SK-N-DZ (cell line): ENCODE measurements at regions not wholly inside any gene's neighbourhood (a gene's known extent, or its start where the extent isn't known, plus 50 kb on each side); places are given as distances from the start of the nearest gene placed in this dataset.

Source experiments
- DNase-seq: peaks from one replicate; pipeline ENCODE4 v3.0.0-alpha.2; 2015; ENCODE audit warnings: low spot score

DNA sequence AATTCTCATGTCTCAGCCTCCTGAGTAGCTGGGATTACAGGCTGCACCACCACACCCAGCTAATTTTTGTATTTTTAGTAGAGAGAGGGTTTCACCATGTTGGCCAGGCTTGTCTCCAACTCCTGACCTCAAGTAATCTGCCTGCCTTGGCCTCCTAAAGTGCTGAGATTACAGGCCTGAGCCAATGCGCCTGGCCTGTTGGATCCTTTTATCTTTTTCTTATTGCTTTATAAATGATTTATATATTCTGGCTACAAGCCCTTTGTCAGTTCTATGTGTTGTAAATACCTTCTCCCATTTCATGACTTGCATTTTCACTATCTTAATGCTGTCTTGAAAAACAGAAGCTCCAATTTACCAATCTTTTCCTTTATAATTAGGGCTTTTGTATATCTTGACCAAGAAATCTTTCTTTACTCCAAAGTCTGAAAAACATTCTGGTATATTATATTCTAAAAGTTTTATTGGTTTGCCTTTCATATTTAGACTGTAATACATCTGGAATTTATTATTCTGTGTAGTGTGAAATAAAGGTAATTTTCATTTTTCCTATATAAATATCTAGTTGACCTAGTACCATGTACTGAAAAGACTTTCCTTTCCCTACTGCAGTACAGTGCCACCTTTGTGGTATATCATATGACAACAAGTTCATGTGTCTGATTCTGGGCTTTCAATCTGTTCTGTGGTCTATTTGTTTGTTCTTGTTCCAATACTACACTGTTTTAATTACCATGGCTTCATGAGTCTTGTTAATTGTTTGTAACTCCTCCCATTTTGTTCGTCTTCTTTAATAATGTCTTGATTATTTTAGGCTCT, 52.9 kb upstream of the RNU6-1 start:
- DNase-seq = no peak

- DNase-seq = no peak
Observed at GRCh38 chr15:67895237-67895636, 55.4 kb upstream of the RNU6-1 start.

GRCh38 chr15:67897646-67898339, 57.9 kb upstream of the RNU6-1 start:
- DNase-seq = peak; percentile 48

- no peak for DNase-seq
Observed at GRCh38 chr15:67899596-67900283, 59.9 kb upstream of the RNU6-1 start.

DNA sequence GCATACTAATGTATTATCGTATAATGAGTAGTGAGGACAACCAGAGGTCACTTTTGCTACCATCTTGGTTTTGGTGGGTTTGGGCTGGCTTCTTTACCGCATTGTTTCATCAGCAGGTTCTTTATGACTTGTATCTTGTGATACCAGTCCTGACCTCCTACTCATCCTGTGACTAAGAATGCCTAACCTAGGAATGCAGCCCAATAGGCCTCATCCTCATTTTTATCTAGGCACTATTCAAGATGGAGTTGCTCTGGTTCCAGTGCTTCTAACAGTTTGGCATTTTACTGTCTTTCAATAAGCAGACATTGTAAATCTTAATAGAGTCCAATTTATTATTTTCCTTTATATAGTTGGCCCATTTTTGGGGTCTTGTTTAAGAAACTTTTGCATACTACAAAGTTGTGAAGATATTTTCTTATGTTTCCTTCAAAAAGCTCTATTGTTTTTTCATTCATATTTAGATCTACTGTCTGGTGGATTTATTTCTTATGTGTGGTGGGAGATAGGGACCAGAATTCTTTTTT, 60.8 kb upstream of the RNU6-1 start:
- no peak for DNase-seq

GRCh38 chr15:67901922-67902321, 62.1 kb upstream of the RNU6-1 start:
- DNase-seq = no peak

DNA sequence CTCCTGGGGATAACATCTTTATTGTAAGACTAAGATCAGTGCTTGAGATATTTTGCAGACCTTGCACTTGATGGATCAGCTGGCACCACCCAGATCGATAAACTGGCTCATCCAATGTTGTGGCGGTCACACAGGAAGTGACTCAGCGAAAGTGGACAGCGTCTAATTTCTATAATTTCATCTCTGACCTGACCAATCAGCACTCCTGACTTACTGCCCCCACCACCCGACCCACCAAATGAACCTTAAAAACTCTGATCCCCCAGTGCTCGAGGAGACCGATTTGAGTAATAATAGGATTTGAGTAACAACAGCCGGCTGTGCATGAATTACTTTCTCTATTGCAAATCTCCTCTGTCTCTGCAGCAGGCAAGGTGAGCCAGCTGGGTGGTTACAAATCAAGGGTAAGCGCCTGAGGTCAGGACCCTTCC, 62.7 kb upstream of the RNU6-1 start:
- peak; percentile 20 for DNase-seq

DNA sequence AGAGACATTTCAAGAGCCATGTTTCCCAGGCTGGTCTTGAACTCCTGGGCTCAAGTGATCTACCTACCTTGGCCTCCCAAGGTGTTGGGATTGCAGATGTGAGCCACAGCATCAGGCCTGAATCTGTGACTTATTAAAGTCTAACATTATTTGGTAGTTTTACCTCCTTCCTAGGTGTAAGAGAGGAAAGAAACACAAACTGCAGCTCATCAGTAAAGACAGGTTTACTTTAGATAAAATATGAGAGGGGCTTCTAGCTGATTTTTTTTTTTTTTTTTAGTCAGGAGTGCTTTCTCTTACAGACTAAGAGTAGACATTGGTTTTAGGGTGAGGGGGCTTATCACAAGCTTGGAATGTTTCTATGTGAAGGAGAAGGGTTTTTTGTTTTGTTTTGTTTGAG, 63.9 kb upstream of the RNU6-1 start:
- DNase-seq = no peak

DNA sequence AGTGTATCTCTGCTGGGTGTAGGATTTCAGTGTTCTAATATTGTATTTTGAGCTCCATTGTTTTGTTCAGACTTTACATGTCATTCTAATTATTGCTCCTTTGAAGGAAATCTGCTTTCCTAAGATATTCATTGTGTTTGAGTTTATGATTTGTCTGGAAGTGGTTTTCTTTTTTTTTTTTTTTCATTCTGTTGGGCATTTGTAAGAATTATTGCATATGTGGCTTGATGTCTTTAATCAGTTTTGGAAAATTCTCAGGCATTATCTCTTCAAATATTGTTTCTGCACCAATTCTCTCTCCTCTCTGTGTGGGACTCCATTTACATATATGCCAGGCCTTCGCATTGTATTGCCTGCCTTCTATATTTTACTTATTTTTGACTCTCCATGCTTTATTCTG, 65.8 kb upstream of the RNU6-1 start:
- DNase-seq = no peak

DNA sequence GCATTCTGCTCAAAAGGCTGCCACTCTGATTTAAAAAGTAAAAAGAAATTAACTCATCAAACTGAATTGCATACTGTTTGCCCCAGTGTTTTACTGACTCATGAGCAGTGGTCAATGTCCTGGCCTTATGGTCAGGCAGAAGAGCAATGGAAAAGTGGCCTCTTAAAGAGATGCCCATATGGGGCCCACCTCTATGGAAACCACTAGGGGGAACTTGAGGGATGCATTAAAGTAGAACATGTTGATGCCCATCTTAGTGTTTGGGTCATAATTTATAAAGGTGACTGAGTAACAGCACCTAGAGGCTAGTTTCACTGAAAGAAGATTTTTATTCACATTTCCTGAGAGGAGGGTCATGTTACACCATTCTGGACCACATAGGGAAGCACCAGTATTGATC, 66.5 kb upstream of the RNU6-1 start:
- DNase-seq = no peak

DNA sequence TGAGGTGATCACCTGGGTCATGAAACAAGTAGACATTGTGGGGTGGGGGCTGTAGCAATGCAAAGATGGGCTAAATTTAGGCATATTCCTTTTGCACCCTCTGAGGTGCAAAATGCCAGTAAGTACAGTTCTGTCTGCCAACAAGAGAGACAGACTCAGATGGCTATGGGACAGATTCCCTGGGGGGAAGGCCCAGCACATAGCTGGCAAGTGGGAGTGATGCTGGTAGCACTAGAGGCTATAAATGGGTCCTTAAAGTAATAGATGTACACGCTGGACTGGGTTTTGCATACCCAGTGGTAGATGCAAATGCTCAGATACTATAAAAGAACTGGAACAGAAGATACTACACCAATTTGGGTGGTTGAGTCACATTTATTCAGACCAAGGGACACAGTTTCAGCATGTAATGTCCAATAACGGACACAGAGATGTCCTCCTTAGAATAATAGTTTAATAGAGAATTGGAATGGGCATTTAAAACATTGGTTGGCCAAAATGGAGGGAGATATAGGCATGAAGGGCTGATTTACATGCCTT, 67.4 kb upstream of the RNU6-1 start:
- DNase-seq = no peak

GRCh38 chr15:67908756-67909155, 68.9 kb upstream of the RNU6-1 start:
- no peak for DNase-seq

DNA sequence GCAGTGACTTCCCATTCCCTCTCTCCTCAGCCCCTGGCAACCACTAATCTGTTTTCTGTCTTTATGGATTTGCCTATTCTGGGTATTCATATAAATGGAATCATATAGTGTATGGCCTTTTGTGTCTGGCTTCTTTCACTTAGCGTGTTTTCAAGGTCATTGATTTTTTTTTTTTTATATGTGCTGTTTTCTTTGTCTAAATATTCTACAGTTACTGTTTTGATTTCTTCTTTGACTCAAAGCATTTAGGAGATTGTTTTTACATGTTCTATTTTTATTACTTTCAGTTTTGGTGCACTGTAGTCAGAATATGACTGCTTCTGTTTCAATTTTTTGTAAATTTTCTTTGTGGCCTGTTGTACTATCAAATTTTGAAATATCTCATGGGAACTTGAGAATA, 71.9 kb upstream of the RNU6-1 start:
- DNase-seq = no peak

DNA sequence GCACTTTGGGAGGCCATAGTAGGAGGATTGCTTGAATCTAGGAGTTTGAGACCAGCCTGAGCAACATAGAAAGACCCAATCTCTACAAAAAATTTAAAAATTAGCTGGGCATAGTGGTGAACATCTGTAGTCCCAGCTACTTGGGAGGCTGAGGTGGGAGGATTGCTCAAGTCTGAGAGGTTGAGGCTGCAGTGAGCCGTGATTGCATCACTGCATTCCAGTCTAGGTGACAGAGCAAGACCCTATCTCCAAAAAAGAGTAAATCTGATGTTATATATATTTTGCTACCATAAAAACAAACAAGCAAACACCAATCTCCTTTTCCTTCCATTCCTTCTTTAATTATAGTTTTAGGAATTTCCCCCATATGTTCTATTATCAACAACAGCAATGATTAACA, 74.2 kb upstream of the RNU6-1 start:
- DNase-seq = no peak

DNA sequence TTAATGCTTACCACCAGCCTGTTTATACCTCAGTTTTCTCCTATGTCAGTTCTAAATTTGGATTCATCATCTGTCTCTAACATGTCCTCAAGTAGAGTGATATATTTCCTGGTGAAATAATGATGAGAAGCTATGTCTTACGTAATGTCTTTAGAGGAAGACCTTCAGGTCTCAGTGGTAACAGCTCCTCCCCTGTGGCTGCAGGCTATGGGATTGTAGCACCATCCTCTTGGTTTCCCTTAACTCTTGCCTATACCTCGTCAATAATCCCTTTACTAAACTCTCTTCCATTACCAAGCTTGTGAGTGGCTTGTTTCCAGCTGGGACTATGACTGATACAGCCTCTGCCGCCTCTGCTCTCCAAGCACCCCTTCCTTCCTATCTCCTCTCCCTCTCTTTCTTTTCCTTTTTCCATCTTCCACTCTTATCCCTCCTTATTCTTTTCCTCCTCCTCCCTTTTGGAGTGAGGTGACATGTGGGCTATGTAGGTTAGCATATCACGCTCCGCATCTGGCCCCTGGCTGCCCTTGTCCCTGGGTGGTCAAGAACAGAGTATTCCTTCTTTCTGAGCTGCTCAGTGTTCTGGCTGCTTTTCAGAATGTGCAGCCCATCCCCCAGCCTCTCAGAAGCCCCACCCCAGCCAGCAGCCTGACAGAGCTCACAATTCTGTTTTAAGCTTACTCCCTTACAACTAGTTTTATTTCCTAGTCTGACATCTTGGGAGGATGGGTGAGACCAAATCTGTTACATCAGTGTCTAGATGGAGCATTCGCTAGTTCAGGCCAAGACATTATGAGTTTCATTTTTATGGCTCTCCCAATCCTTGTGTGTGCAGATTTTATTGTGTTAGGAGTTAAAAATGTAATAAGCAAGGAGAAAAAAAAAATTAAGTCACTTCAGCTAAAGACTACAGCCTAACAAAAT, 75.0 kb upstream of the RNU6-1 start:
- peak; percentile 47 for DNase-seq

GRCh38 chr15:67915461-67916374, 75.9 kb upstream of the RNU6-1 start:
- DNase-seq = peak; percentile 21

- DNase-seq = no peak
Observed at GRCh38 chr15:67916565-67916964, 76.7 kb upstream of the RNU6-1 start.

DNA sequence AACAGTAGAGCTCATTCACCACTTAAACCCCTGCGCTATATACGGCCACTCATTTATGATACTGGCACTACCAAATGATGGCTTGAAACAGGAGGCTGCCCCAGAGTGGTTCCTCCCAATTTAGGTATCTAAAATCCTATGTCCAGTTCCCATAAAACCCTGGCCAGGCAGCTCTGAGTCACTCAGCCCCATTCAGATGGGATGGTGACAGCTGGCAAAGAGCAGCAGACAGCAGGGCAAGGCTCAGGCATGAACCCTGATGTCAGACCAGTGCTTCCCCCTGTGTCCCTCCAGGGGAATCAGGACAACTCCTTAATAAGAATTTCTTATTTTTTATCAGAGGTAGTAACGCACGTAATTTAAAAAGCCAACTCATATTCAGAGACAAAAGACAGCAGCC, 77.2 kb upstream of the RNU6-1 start:
- DNase-seq = no peak

DNA sequence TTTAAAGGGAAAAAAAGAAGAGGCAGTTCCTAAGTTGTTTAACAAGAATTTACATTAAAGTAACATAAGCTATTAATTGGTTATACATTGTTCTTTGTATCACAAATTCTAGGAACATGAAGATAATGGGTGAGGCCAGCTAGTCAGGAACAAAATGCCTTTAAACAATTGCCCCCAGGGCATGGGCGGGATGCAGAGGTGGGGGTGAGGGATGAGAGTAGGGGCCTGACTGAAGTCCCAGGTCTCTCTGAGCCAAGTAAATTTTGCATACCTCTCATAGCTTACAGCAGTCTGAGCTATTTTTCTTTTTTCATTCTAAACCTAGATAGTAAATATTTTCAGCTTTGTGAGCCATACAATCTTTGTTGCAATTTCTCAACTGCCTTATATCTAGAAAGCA, 77.8 kb upstream of the RNU6-1 start:
- no peak for DNase-seq
